Pancreas (tissue), 10 donors: ENCODE measurements at regions not wholly inside any gene's neighbourhood (a gene's known extent, or its start where the extent isn't known, plus 50 kb on each side); places are given as distances from the start of the nearest gene placed in this dataset.

Experiments used
- ATAC-seq, 4 donors: fragments of 200-7000 bp; cut with Tn5 transposase; one replicate each; pipeline versions ENCODE4 v1.8.0 to v1.9.1; 2020; ENCODE audit warnings: mild to moderate bottlenecking in 4 of 4, moderate library complexity in 4 of 4
- DNase-seq, 6 donors: peaks; one replicate each; pipeline ENCODE4 v3.0.0-alpha.2; 2020
- FAIRE-seq: peaks from 2 replicates; lab custom pipeline; 2012; peaks lifted over from hg19 to GRCh38; lab: Jason Lieb, UNC
- H3K27ac ChIP-seq, 4 donors: fragments of 200-600 bp; sonication (generic); 1 replicate in 3 of 4; 2 replicates in 1 of 4; pipeline versions ENCODE4 v1.5.0 to v1.8.0; 2020
- H3K27me3 ChIP-seq, 4 donors: fragments of 200-600 bp; one replicate each; pipeline ENCODE4 v1.8.0; 2021
- H3K36me3 ChIP-seq, 3 donors: fragments of 200-600 bp; sonication (generic) in 1 of 3; one replicate each; pipeline versions ENCODE4 v1.5.0 to v1.8.0; 2020 to 2021
- H3K4me1 ChIP-seq, 3 donors: fragments of 200-600 bp; one replicate each; pipeline ENCODE4 v1.8.0; 2021
- H3K4me3 ChIP-seq, 4 donors: fragments of 200-600 bp; sonication (generic) in 2 of 4; one replicate each; pipeline versions ENCODE4 v1.5.0 to v1.8.0; 2020 to 2021
- H3K9me3 ChIP-seq, 4 donors: fragments of 200-600 bp; one replicate each; pipeline ENCODE4 v1.8.0; 2021
- CTCF ChIP-seq, 4 donors: fragments of 200-600 bp; sonication (generic) in 3 of 4; IDR thresholded peaks; one replicate each; pipeline versions ENCODE4 v1.5.0 to v1.8.0; 2021; ENCODE audit warnings: antibody characterized with exemption in 4 of 4
- WGBS, 2 donors: extraction: QIAGEN DNeasy Blood & Tissue Kit; methylation state at CpG; one replicate each; pipeline ENCODE4 v1.1.7; 2013; 5-methylcytosine and 5-hydroxymethylcytosine counted together
- intact Hi-C, 3 donors: fragments of 100-400 bp; cut with DNase I; formaldehyde crosslinking; loops; one replicate each; pipeline versions ENCODE4 v1.11.1 to v1.14.2; 2022
- donor health status: healthy with polysubstance abuse.
- donor health status: DM: no; HTN: no; CAD: no; lungs with moderate emphysema.
- donor health status: DM: no; HTN: no; CAD: no.
- donor health status: control.
- donor health status: control.
- donor health status: Bipolar disorder and iron deficiency.
- donor health status: DM: yes; HTN: yes; CAD: no.
- donor health status: DM: no; HTN: no; CAD: no.
- donor health status: DM: no; HTN: no; CAD: no.
- donor health status: DM: yes; HTN: yes; CAD: no.

GRCh38 chr11:109865548-109866186 is 227.5 kb upstream of the ZC3H12C start:
- DNase-seq (peak in 4 of 6 donors; percentile 11 to 31 (median 20)), FAIRE-seq (no peak), ATAC-seq (peak; percentile 48 to 91 (median 88))
- peak in 1 of 4 donors; percentile 15 for TF ChIP-seq CTCF (IDR thresholded peaks at IDR 0.05)
- Histone ChIP-seq H3K9me3 (no peaks in the 10 kb centered on the region), H3K27ac (no peak overlapping the region), H3K27me3 (no peaks in the 10 kb centered on the region), H3K4me1 (no peaks in the 10 kb centered on the region), H3K4me3 (no peak overlapping the region), H3K36me3 (no peaks in the 10 kb centered on the region)
- intact Hi-C loops: no loop called here
- 56 to 64% methylated on average over 5 of the region's 5 CpGs for WGBS, 2 donors

- WGBS, 2 donors: 11 to 19% methylated on average over 2 of the region's 2 CpGs
- no peaks in the 10 kb centered on the region for H3K27me3 ChIP-seq
- no peak for TF ChIP-seq CTCF (IDR thresholded peaks at IDR 0.05)
- H3K27ac ChIP-seq: no peak overlapping the region
- FAIRE-seq (no peak), DNase-seq (no peak), ATAC-seq (peak; percentile 54 to 79 (median 66))
- no peaks in the 10 kb centered on the region for H3K4me1 ChIP-seq
- no peaks in the 10 kb centered on the region for H3K36me3 ChIP-seq
- intact Hi-C loops: no loop called here
- H3K4me3 ChIP-seq: no peak overlapping the region
- H3K9me3 ChIP-seq: no peaks in the 10 kb centered on the region
Measured at GRCh38 chr11:109867784-109868183, 225.4 kb upstream of the ZC3H12C start.

- DNase-seq (no peak), FAIRE-seq (no peak), ATAC-seq (no peak)
- no peaks in the 10 kb centered on the region for H3K36me3 ChIP-seq
- TF ChIP-seq CTCF (IDR thresholded peaks at IDR 0.05): no peak
- H3K27ac ChIP-seq: no peak overlapping the region
- WGBS, 2 donors: 92 to 98% methylated on average over 2 of the region's 2 CpGs
- no peak overlapping the region for H3K4me3 ChIP-seq
- no peaks in the 10 kb centered on the region for H3K27me3 ChIP-seq
- intact Hi-C loops: no loop called here
- no peaks in the 10 kb centered on the region for H3K4me1 ChIP-seq
- no peaks in the 10 kb centered on the region for H3K9me3 ChIP-seq
Measured at GRCh38 chr11:109869536-109869935, 223.7 kb upstream of the ZC3H12C start.

- no peak for TF ChIP-seq CTCF (IDR thresholded peaks at IDR 0.05)
- H3K4me3 ChIP-seq: no peak overlapping the region
- H3K36me3 ChIP-seq: no peaks in the 10 kb centered on the region
- no peaks in the 10 kb centered on the region for H3K9me3 ChIP-seq
- no peak overlapping the region for H3K27ac ChIP-seq
- DNase-seq (no peak), ATAC-seq (no peak), FAIRE-seq (no peak)
- no peaks in the 10 kb centered on the region for H3K4me1 ChIP-seq
- WGBS, 2 donors: 91 to 95% methylated on average over 6 of the region's 6 CpGs
- intact Hi-C loops: no loop called here
- H3K27me3 ChIP-seq: no peaks in the 10 kb centered on the region
Measured at GRCh38 chr11:109870297-109870696, 222.9 kb upstream of the ZC3H12C start.

DNA sequence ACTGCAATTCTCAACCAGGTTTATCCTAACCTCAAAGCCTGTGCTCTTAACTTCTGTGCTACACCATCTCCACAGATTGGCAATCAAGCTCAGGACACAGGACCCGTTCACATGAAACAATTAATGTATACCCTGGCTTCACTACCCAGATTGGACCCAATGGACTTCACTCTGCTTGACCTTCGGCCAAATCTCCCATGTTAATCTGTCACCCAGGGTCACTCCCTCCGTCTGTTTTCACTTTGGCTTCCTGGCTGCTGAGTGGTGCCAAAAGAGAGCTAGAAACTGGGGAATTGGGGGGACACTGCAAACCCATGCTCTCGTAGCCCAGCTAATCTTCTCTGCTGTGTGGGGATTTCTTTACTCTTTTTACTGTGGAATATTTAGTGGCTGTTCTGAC is 216.1 kb upstream of the ZC3H12C start:
- FAIRE-seq: no peak
- Histone ChIP-seq H3K9me3 (no peaks in the 10 kb centered on the region), H3K27me3 (no peaks in the 10 kb centered on the region), H3K4me1 (no peaks in the 10 kb centered on the region), H3K27ac (no peak overlapping the region), H3K4me3 (no peak overlapping the region), H3K36me3 (no peaks in the 10 kb centered on the region)
- intact Hi-C loops: no loop called here
- 11 to 15% methylated on average over 4 of the region's 4 CpGs for WGBS, 2 donors
- DNase-seq: no peak
- TF ChIP-seq CTCF (IDR thresholded peaks at IDR 0.05): no peak
- peak in 2 of 4 donors; percentile 27 to 36 for ATAC-seq
